OCI-LY7 (cell line): ENCODE measurements at regions not wholly inside any gene's neighbourhood (a gene's known extent, or its start where the extent isn't known, plus 50 kb on each side); places are given as distances from the start of the nearest gene placed in this dataset.

Source experiments
- BruUV-seq: library from RNA; stranded (reverse); fragments of 400-500 nt; replicated peaks from 2 replicates; lab custom pipeline; 2021; lab: Mats Ljungman, UMichigan
- CTCF ChIA-PET: fragments of 300-600 bp; sonication (Branson Sonifier 250); formaldehyde crosslinking; loops from one replicate; lab custom pipeline; 2022; ENCODE audit warnings: antibody characterized with exemption; ENCODE audit not compliant: unreplicated experiment; lab: Charles Lee
- POLR2A ChIA-PET: fragments of 300-600 bp; sonication (Branson Sonifier 250); formaldehyde crosslinking; loops from one replicate; lab custom pipeline; 2022; ENCODE audit warnings: antibody characterized with exemption; lab: Charles Lee
- DNase-seq: peaks from one replicate; pipeline ENCODE4 v3.0.0-alpha.2; 2015; ENCODE audit warnings: low spot score
- H2AFZ ChIP-seq: fragments of 200-600 bp; sonication (generic), shearing (Covaris generic); 2 replicates; pipeline ENCODE4 v1.6.1; 2014; ENCODE audit warnings: mild to moderate bottlenecking, antibody characterized with exemption, low read length, moderate library complexity
- H3K27ac ChIP-seq: fragments of 200-600 bp; sonication (generic); 2 replicates; pipeline ENCODE4 v1.5.1; 2014; ENCODE audit warnings: mixed run types, low read depth, mild to moderate bottlenecking, moderate library complexity, low read length, inconsistent platforms; ENCODE audit not compliant: poor library complexity, severe bottlenecking
- H3K36me3 ChIP-seq: fragments of 200-600 bp; sonication (generic); 2 replicates; pipeline ENCODE4 v1.6.1; 2014; ENCODE audit warnings: mild to moderate bottlenecking, antibody characterized with exemption, low read length, moderate library complexity, mixed read lengths; ENCODE audit not compliant: insufficient read depth
- H3K4me1 ChIP-seq: fragments of 200-600 bp; sonication (generic); 2 replicates; pipeline ENCODE4 v1.5.1; 2014; ENCODE audit warnings: mild to moderate bottlenecking, low read length; ENCODE audit not compliant: insufficient read depth, poor library complexity, severe bottlenecking
- H3K4me2 ChIP-seq: fragments of 200-600 bp; sonication (generic); 2 replicates; pipeline ENCODE4 v1.6.1; 2014; ENCODE audit warnings: mild to moderate bottlenecking, low read length
- H3K4me3 ChIP-seq: fragments of 200-600 bp; sonication (generic); 2 replicates; pipeline ENCODE4 v1.5.1; 2014; ENCODE audit warnings: mild to moderate bottlenecking, low read depth, low read length; ENCODE audit not compliant: poor library complexity, severe bottlenecking
- H3K79me2 ChIP-seq: fragments of 200-600 bp; sonication (generic); 2 replicates; pipeline ENCODE4 v1.6.1; 2016; ENCODE audit warnings: low read depth, mild to moderate bottlenecking, low read length, moderate library complexity, mixed read lengths; ENCODE audit not compliant: insufficient read depth
- H3K9me2 ChIP-seq: fragments of 200-600 bp; sonication (generic); 2 replicates; pipeline ENCODE4 v1.6.1; 2016; ENCODE audit warnings: mild to moderate bottlenecking, low read length, mixed read lengths; ENCODE audit not compliant: insufficient read depth
- H3K9me3 ChIP-seq: fragments of 200-600 bp; sonication (generic); 2 replicates; pipeline ENCODE4 v1.6.1; 2014; ENCODE audit warnings: mild to moderate bottlenecking, mixed run types, low read length, mixed read lengths
- H4K20me1 ChIP-seq: fragments of 200-600 bp; sonication (generic); 2 replicates; pipeline ENCODE4 v1.6.1; 2014; ENCODE audit warnings: mild to moderate bottlenecking, antibody characterized with exemption, low read length, moderate library complexity, mixed read lengths; ENCODE audit not compliant: insufficient read depth
- EZH2phosphoT487 ChIP-seq: fragments of 200-600 bp; sonication (generic); IDR thresholded peaks from 2 replicates; pipeline ENCODE4 v1.6.1; 2018; ENCODE audit warnings: low read depth, borderline replicate concordance, mild to moderate bottlenecking, mixed run types, antibody characterized with exemption, low read length, moderate library complexity, mixed read lengths
- intact Hi-C: fragments of 100-400 bp; cut with micrococcal nuclease; formaldehyde crosslinking; loops from one replicate; pipeline ENCODE4 v1.10.0; 2022; ENCODE audit not compliant: unreplicated experiment
- TF ChIP-seq, protein P1 (sequence below): fragments of 200-600 bp; sonication (generic); conservative IDR thresholded peaks from 2 replicates; pipeline ENCODE4 v1.5.1; 2014; ENCODE audit warnings: mild to moderate bottlenecking, antibody characterized with exemption, low read length, moderate library complexity, mixed read lengths

DNA sequence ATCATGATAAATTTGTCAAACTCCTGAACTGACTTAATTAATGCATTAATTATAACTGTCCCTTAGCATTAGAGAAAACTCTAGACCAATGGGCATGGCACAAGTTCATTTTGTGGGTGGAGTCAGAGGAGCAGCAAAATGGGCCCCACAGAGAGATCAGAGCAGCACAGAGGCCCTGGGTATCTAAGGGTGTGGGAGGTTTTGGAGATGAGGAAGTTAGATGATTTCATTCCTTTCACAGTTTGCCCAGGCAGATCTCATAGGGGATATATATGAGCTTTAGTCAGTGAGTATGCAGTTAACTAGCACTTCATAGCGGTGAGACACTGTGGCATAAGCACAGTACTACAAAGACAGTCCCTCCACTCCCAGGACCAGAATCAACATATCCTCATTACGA is 117.3 kb downstream of the MAB21L3 start:
- peak overlapping the region; percentile 2; the same call in 1 of the 2 replicates for H3K4me2 ChIP-seq
- POLR2A ChIA-PET = interaction anchor here (2.0 kb wide), 1 partner anchor 27 kb away, joined by 7 read pairs; no protein-coding TSS in a partner anchor
- intact Hi-C loops = loop anchor here (5.0 kb wide), 1 partner anchor 91 kb away; no protein-coding TSS in a partner anchor
- BruUV-seq = no TSS peak
- H4K20me1 ChIP-seq = no peaks in the 10 kb centered on the region
- no peak overlapping the region for H3K4me3 ChIP-seq
- no peaks in the 10 kb centered on the region for H3K36me3 ChIP-seq
- H3K79me2 ChIP-seq = no peaks in the 10 kb centered on the region
- H3K27ac ChIP-seq = peak overlapping the region; percentile 8
- TF ChIP-seq, protein P1, sequence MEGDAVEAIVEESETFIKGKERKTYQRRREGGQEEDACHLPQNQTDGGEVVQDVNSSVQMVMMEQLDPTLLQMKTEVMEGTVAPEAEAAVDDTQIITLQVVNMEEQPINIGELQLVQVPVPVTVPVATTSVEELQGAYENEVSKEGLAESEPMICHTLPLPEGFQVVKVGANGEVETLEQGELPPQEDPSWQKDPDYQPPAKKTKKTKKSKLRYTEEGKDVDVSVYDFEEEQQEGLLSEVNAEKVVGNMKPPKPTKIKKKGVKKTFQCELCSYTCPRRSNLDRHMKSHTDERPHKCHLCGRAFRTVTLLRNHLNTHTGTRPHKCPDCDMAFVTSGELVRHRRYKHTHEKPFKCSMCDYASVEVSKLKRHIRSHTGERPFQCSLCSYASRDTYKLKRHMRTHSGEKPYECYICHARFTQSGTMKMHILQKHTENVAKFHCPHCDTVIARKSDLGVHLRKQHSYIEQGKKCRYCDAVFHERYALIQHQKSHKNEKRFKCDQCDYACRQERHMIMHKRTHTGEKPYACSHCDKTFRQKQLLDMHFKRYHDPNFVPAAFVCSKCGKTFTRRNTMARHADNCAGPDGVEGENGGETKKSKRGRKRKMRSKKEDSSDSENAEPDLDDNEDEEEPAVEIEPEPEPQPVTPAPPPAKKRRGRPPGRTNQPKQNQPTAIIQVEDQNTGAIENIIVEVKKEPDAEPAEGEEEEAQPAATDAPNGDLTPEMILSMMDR = no peak
- no peak for TF ChIP-seq EZH2phosphoT487
- peaks cover 92% of the 10 kb centered on the region for H3K4me1 ChIP-seq
- peak; percentile 34 for DNase-seq
- H2AFZ ChIP-seq = peak overlapping the region; percentile 27; the same call in 1 of the 2 replicates
- no peaks in the 10 kb centered on the region for H3K9me2 ChIP-seq
- CTCF ChIA-PET = no interaction called here
- no peaks in the 10 kb centered on the region for H3K9me3 ChIP-seq

DNA sequence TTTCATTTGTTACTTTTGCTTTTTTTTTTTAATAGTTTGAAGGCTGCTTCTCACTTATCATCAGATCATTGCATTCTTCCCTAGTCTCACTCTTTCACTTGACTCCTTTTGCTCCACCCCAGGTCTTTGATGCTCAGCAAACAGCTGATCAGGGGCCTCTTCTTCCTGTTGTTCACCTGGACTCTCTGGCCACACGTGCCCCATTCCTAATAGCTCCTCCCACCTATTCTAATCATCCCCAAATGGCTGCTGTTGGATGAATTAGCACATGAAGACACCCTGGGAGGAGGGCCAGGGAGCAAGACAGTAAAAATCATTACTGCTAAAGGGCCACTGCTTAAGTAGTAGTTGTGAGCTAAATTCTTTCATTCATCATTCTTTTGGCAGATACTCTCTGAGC is 119.5 kb downstream of the MAB21L3 start:
- no peaks in the 10 kb centered on the region for H3K9me3 ChIP-seq
- H4K20me1 ChIP-seq = no peaks in the 10 kb centered on the region
- POLR2A ChIA-PET = interaction anchor here (0.6 to 2.0 kb wide), 9 partner anchors 10 to 187 kb away, joined by 3 to 4 read pairs (median 3); no protein-coding TSS in a partner anchor
- DNase-seq = peak; percentile 52
- H3K27ac ChIP-seq = peak overlapping the region; percentile 4
- H3K4me3 ChIP-seq = no peak overlapping the region
- H3K4me2 ChIP-seq = peak overlapping the region; percentile 53
- H3K4me1 ChIP-seq = peaks cover 77% of the 10 kb centered on the region
- CTCF ChIA-PET = no interaction called here
- H3K36me3 ChIP-seq = no peaks in the 10 kb centered on the region
- no TSS peak for BruUV-seq
- intact Hi-C loops = loop anchor here (5.0 kb wide), 3 partner anchors 97 to 257 kb away; no protein-coding TSS in a partner anchor
- no peak for TF ChIP-seq EZH2phosphoT487
- TF ChIP-seq, protein P1 = no peak
- H2AFZ ChIP-seq = peak overlapping the region; percentile 13; the same call in 1 of the 2 replicates
- H3K9me2 ChIP-seq = no peaks in the 10 kb centered on the region
- H3K79me2 ChIP-seq = no peaks in the 10 kb centered on the region

DNA sequence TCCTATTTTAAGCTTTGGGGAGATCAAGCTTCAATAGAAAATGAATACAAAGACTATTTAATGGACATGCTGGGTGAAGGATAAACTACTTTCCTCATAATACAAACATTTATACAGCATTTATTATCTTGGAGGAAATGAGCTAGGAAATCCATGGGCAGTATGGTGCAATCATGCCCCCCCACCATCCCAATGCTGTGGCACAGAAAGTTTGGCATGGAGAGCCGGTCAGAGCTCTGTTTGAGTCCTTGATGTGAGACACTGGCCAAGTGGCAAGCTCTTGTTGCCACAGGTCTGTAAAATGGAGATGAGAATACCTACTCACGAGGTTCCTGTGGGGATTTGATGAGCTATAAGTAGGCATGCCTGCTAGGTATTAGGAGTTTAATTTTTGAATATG is 120.6 kb downstream of the MAB21L3 start:
- ChIA-PET CTCF (interaction anchor here (0.7 to 1.1 kb wide), 3 partner anchors 49 to 254 kb away, joined by 3 to 5 read pairs (median 3); no protein-coding TSS in a partner anchor), POLR2A (interaction anchor here (0.6 to 2.0 kb wide), 12 partner anchors 9 to 268 kb away, joined by 3 to 5 read pairs (median 4); no protein-coding TSS in a partner anchor)
- peak overlapping the region; percentile 53 for H3K4me2 ChIP-seq
- H3K4me1 ChIP-seq = peaks cover 67% of the 10 kb centered on the region
- H3K4me3 ChIP-seq = no peak overlapping the region
- H3K36me3 ChIP-seq = no peaks in the 10 kb centered on the region
- no peaks in the 10 kb centered on the region for H3K9me2 ChIP-seq
- DNase-seq = no peak
- H2AFZ ChIP-seq = peak overlapping the region; percentile 13; the same call in 1 of the 2 replicates
- H3K79me2 ChIP-seq = no peaks in the 10 kb centered on the region
- H3K9me3 ChIP-seq = no peaks in the 10 kb centered on the region
- no TSS peak for BruUV-seq
- intact Hi-C loops = loop anchor here (5.0 kb wide), 3 partner anchors 96 to 256 kb away; no protein-coding TSS in a partner anchor
- TF ChIP-seq, protein P1 = no peak
- TF ChIP-seq EZH2phosphoT487 = no peak
- H3K27ac ChIP-seq = no peak overlapping the region
- H4K20me1 ChIP-seq = no peaks in the 10 kb centered on the region
